CD4-positive, alpha-beta T cell (primary cell): ENCODE measurements at regions not wholly inside any gene's neighbourhood (a gene's known extent, or its start where the extent isn't known, plus 50 kb on each side); places are given as distances from the start of the nearest gene placed in this dataset.

ENCODE experiments used
- ATAC-seq: fragments of 200-7000 bp; cut with Tn5 transposase; one replicate; pipeline ENCODE4 v1.10.0; 2022; ENCODE audit warnings: mild to moderate bottlenecking; ENCODE audit not compliant: poor library complexity
- CTCF ChIA-PET: fragments of 350-600 bp; sonication (Branson Sonifier 250); formaldehyde crosslinking; loops from one replicate; lab custom pipeline; 2021; ENCODE audit warnings: antibody characterized with exemption, inconsistent platforms; lab: Charles Lee
- POLR2A ChIA-PET: fragments of 350-600 bp; sonication (Branson Sonifier 250); formaldehyde crosslinking; loops from one replicate; lab custom pipeline; 2021; ENCODE audit warnings: antibody characterized with exemption, inconsistent platforms; lab: Charles Lee
- DNase-seq, 14 experiments: peaks; one replicate each; pipeline ENCODE4 v3.0.0-alpha.2; 2013 to 2020; ENCODE audit warnings: mixed read lengths in 2 of 14
- H3K27ac ChIP-seq, 2 donors: one replicate each; pipeline versions ENCODE4 v1.5.1 to v1.7.0; 2013; ENCODE audit warnings: low read length in 2 of 2, low read depth in 1 of 2, mild to moderate bottlenecking in 1 of 2
- H3K27me3 ChIP-seq, 2 experiments: 1 replicate in 1 of 2; 2 replicates in 1 of 2; pipeline versions ENCODE4 v1.6.1 to v1.7.0; 2013; ENCODE audit warnings: low read length in 2 of 2, control low read depth in 1 of 2, mild to moderate bottlenecking in 1 of 2, moderate library complexity in 1 of 2; ENCODE audit not compliant: insufficient read depth in 2 of 2, control insufficient read depth in 1 of 2
- H3K36me3 ChIP-seq: one replicate; pipeline ENCODE4 v1.6.1; 2013; ENCODE audit warnings: low read length, control low read depth; ENCODE audit not compliant: insufficient read depth
- H3K4me1 ChIP-seq: one replicate; pipeline ENCODE4 v1.6.1; 2013; ENCODE audit warnings: low read length, control low read depth; ENCODE audit not compliant: insufficient read depth
- H3K4me3 ChIP-seq: one replicate; pipeline ENCODE4 v1.5.1; 2013; ENCODE audit warnings: mild to moderate bottlenecking, low read length, moderate library complexity
- H3K9me3 ChIP-seq, 2 experiments: 1 replicate in 1 of 2; 2 replicates in 1 of 2; pipeline versions ENCODE4 v1.6.1 to v1.7.0; 2013; ENCODE audit warnings: low read length in 2 of 2, mild to moderate bottlenecking in 2 of 2, control low read depth in 1 of 2, moderate library complexity in 1 of 2; ENCODE audit not compliant: control insufficient read depth in 1 of 2, insufficient read depth in 1 of 2
- H3K27ac Mint-ChIP-seq: one replicate; pipeline ENCODE4 v1.8.0; 2020; ENCODE audit warnings: mixed read lengths
- H3K27me3 Mint-ChIP-seq: one replicate; pipeline ENCODE4 v1.8.0; 2021; ENCODE audit warnings: mixed read lengths
- H3K36me3 Mint-ChIP-seq: one replicate; pipeline ENCODE4 v1.8.0; 2021; ENCODE audit warnings: low read depth, mixed read lengths
- H3K4me1 Mint-ChIP-seq: one replicate; pipeline ENCODE4 v1.8.0; 2021; ENCODE audit warnings: low read depth, mixed read lengths
- H3K4me3 Mint-ChIP-seq: one replicate; pipeline ENCODE4 v1.8.0; 2020; ENCODE audit warnings: mild to moderate bottlenecking, mixed read lengths
- H3K9me3 Mint-ChIP-seq: one replicate; pipeline ENCODE4 v1.8.0; 2020; ENCODE audit warnings: mixed read lengths
- intact Hi-C, 2 experiments: fragments of 100-400 bp; cut with DNase I in 1 of 2; cut with micrococcal nuclease in 1 of 2; formaldehyde crosslinking; loops; one replicate each; pipeline versions ENCODE4 v1.15.1 to v1.9.0; 2023 to 2025; cut with DNase I, micrococcal nuclease
- TF ChIP-seq, protein P1 (sequence below): fragments of 200-600 bp; IDR thresholded peaks from one replicate; pipeline ENCODE4 v1.8.0; 2022; ENCODE audit warnings: antibody characterized with exemption, mild to moderate bottlenecking

DNA sequence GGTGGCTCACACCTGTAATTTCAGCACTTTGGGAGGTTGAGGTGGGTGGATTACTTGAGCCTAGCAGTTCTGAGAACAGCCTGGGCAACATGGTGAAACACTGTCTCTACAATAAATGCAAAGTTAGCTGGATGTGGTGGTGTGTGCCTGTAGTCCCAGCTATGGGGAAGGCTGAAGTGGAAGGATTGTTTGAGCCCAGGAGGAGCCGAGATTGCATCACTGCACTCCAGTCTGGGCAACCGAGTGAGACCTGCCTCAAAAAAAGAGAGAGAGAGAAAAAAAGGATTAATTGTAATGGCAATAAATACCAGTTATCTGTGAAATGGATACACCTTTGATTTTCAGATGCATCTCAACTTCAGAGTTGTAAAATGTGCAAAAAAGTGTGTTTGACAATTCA is 58.8 kb downstream of the SPRY1 start:
- Mint-ChIP-seq H3K27ac (no peak overlapping the region), H3K27me3 (no peaks in the 10 kb centered on the region)
- TF ChIP-seq, protein P1, sequence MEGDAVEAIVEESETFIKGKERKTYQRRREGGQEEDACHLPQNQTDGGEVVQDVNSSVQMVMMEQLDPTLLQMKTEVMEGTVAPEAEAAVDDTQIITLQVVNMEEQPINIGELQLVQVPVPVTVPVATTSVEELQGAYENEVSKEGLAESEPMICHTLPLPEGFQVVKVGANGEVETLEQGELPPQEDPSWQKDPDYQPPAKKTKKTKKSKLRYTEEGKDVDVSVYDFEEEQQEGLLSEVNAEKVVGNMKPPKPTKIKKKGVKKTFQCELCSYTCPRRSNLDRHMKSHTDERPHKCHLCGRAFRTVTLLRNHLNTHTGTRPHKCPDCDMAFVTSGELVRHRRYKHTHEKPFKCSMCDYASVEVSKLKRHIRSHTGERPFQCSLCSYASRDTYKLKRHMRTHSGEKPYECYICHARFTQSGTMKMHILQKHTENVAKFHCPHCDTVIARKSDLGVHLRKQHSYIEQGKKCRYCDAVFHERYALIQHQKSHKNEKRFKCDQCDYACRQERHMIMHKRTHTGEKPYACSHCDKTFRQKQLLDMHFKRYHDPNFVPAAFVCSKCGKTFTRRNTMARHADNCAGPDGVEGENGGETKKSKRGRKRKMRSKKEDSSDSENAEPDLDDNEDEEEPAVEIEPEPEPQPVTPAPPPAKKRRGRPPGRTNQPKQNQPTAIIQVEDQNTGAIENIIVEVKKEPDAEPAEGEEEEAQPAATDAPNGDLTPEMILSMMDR: no peak

DNA sequence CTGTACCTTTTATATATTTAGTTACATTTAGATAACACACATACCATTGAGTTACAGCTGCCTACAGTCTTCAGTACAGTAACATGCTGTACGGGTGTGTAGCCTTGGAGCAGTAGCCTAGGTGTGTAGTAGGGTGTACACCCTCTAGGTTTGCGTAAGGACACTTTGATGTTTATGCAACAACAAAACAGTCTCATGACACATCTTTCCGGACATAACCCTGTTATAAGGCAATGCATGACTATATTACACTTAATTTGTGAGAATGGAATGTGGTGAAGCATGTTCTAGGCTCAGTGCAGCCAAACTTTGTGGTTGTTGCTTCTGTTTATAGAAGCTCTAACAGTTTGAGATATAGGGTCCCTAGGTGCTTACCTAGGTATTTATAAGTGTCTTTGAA is 65.4 kb downstream of the SPRY1 start:
- Mint-ChIP-seq H3K27ac (no peak overlapping the region), H3K27me3 (no peaks in the 10 kb centered on the region), H3K9me3 (no peaks in the 10 kb centered on the region), H3K4me1 (no peaks in the 10 kb centered on the region), H3K36me3 (no peaks in the 10 kb centered on the region), H3K4me3 (no peak overlapping the region)
- H3K36me3 ChIP-seq: no peaks in the 10 kb centered on the region
- TF ChIP-seq, protein P1: no peak
- H3K27me3 ChIP-seq: no peaks in the 10 kb centered on the region
- no peaks in the 10 kb centered on the region for H3K4me1 ChIP-seq
- no peak overlapping the region for H3K4me3 ChIP-seq
- intact Hi-C loops: no loop called here
- DNase-seq: no peak
- no peaks in the 10 kb centered on the region for H3K9me3 ChIP-seq
- ChIA-PET CTCF (interaction anchor here (0.7 kb wide), 1 partner anchor 55 kb away, joined by 3 read pairs; no protein-coding TSS in a partner anchor), POLR2A (no interaction called here)
- ATAC-seq: no peak
- no peak overlapping the region for H3K27ac ChIP-seq

More for the DNA sequence above, 58.8 kb downstream of the SPRY1 start:
- Mint-ChIP-seq H3K4me1 (no peaks in the 10 kb centered on the region), H3K9me3 (no peaks in the 10 kb centered on the region), H3K36me3 (no peaks in the 10 kb centered on the region), H3K4me3 (no peak overlapping the region)
- ATAC-seq: no peak
- ChIA-PET CTCF (no interaction called here), POLR2A (no interaction called here)
- DNase-seq: no peak
- Histone ChIP-seq H3K4me3 (no peak overlapping the region), H3K36me3 (no peaks in the 10 kb centered on the region), H3K4me1 (no peaks in the 10 kb centered on the region), H3K27me3 (no peaks in the 10 kb centered on the region), H3K9me3 (no peaks in the 10 kb centered on the region), H3K27ac (no peak overlapping the region)
- intact Hi-C loops: no loop called here

DNA sequence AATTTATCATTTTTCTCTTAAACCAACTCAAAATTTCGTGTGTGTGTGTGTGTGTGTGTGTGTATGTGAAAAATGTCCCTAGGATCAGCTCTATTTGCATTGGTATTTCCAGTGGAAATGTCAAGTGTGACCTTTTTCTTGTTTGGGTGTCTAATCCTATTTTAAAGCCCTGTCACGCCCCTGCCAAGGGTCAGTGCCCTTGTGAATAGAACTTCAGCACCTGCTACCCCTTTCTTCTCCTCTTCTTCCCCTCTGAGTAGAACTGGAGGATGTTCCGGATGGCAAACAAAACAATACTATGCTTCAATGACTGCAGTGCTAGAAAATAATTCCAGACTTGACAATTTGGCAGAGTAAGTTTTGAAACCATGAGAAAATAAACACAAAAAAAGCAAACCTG is 67.3 kb downstream of the SPRY1 start:
- H3K4me1 Mint-ChIP-seq: no peaks in the 10 kb centered on the region
- Histone ChIP-seq H3K36me3 (no peaks in the 10 kb centered on the region), H3K27ac (no peak overlapping the region), H3K4me1 (no peaks in the 10 kb centered on the region), H3K27me3 (no peaks in the 10 kb centered on the region), H3K4me3 (no peak overlapping the region), H3K9me3 (no peaks in the 10 kb centered on the region)
- intact Hi-C loops: no loop called here
- no peak overlapping the region for H3K27ac Mint-ChIP-seq
- DNase-seq (no peak), ATAC-seq (no peak)
- H3K4me3 Mint-ChIP-seq: no peak overlapping the region
- H3K9me3 Mint-ChIP-seq: no peaks in the 10 kb centered on the region
- ChIA-PET POLR2A (no interaction called here), CTCF (no interaction called here)
- TF ChIP-seq, protein P1: no peak
- no peaks in the 10 kb centered on the region for H3K36me3 Mint-ChIP-seq
- H3K27me3 Mint-ChIP-seq: no peaks in the 10 kb centered on the region
